Thoracic aorta (tissue), 2 donors: ENCODE measurements at regions not wholly inside any gene's neighbourhood (a gene's known extent, or its start where the extent isn't known, plus 50 kb on each side); places are given as distances from the start of the nearest gene placed in this dataset.
"Not testable (repeated sequence)": the region's sequence is repeated elsewhere in the genome, so short reads cannot be mapped to it uniquely, and the experiment has no call there.

ENCODE experiments used
- ATAC-seq: fragments of 150-250 bp; one replicate; pipeline ENCODE4 v1.8.0; 2017; ENCODE audit warnings: low read depth; ENCODE audit not compliant: insufficient number of reproducible peaks, low FRiP score
- DNase-seq: peaks from one replicate; pipeline ENCODE4 v3.0.0-alpha.2; 2020; ENCODE audit warnings: low spot score
- H3K27ac ChIP-seq, 2 donors: fragments of 200-600 bp; sonication (generic); 1 replicate in 1 of 2; 2 replicates in 1 of 2; pipeline ENCODE4 v1.5.1; 2016; ENCODE audit warnings: mild to moderate bottlenecking in 2 of 2, moderate library complexity in 2 of 2
- H3K27me3 ChIP-seq: fragments of 200-600 bp; sonication (generic); replicated peaks from 2 replicates; pipeline ENCODE4 v1.6.0; 2016; ENCODE audit warnings: mild to moderate bottlenecking; ENCODE audit not compliant: insufficient read depth
- H3K36me3 ChIP-seq: fragments of 200-600 bp; sonication (generic); one replicate; pipeline ENCODE4 v1.5.1; 2016
- H3K4me1 ChIP-seq, 2 donors: fragments of 200-600 bp; sonication (generic); 1 replicate in 1 of 2; 2 replicates in 1 of 2; pipeline versions ENCODE4 v1.5.1 to v1.6.0; 2016; ENCODE audit warnings: low read depth in 2 of 2, mild to moderate bottlenecking in 1 of 2; ENCODE audit not compliant: control insufficient read depth in 1 of 2
- H3K4me3 ChIP-seq: fragments of 200-600 bp; sonication (generic); 2 replicates; pipeline ENCODE4 v1.5.1; 2016; ENCODE audit warnings: mild to moderate bottlenecking
- H3K9me3 ChIP-seq: fragments of 200-600 bp; sonication (generic); 2 replicates; pipeline ENCODE4 v1.5.1; 2016
- TF ChIP-seq, protein P1 (sequence below): fragments of 200-600 bp; sonication (generic); IDR thresholded peaks from one replicate; pipeline ENCODE4 v1.5.1; 2019; ENCODE audit warnings: antibody characterized with exemption

DNA sequence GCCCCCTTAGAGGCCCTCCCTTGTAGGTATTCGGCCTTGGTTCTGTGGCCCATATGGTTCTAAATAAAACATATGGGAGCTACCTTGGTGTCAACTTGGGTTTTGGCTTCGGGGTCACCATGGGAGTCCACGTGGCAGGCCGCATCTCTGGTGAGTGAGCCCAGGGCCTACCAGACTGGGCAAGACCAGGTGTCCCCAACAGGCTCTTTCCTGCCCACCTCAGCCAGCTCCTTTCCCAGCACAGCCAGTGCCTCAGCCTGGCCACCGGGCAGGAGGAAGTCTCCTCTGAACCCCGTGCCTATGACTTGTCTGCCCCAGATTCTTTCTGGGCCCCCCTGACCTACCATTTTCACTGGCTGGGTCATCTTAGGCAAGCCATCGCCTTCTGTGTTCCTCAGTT is 268.8 kb upstream of the TEKT4 start:
- H3K4me1 ChIP-seq = no peaks in the 10 kb centered on the region
- no peaks in the 10 kb centered on the region for H3K27me3 ChIP-seq
- H3K27ac ChIP-seq = no peak overlapping the region
- ATAC-seq = no peak
- no peaks in the 10 kb centered on the region for H3K9me3 ChIP-seq
- H3K36me3 ChIP-seq = no peaks in the 10 kb centered on the region
- TF ChIP-seq, protein P1, sequence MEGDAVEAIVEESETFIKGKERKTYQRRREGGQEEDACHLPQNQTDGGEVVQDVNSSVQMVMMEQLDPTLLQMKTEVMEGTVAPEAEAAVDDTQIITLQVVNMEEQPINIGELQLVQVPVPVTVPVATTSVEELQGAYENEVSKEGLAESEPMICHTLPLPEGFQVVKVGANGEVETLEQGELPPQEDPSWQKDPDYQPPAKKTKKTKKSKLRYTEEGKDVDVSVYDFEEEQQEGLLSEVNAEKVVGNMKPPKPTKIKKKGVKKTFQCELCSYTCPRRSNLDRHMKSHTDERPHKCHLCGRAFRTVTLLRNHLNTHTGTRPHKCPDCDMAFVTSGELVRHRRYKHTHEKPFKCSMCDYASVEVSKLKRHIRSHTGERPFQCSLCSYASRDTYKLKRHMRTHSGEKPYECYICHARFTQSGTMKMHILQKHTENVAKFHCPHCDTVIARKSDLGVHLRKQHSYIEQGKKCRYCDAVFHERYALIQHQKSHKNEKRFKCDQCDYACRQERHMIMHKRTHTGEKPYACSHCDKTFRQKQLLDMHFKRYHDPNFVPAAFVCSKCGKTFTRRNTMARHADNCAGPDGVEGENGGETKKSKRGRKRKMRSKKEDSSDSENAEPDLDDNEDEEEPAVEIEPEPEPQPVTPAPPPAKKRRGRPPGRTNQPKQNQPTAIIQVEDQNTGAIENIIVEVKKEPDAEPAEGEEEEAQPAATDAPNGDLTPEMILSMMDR = no peak
- DNase-seq = no peak
- no peak overlapping the region for H3K4me3 ChIP-seq

DNA sequence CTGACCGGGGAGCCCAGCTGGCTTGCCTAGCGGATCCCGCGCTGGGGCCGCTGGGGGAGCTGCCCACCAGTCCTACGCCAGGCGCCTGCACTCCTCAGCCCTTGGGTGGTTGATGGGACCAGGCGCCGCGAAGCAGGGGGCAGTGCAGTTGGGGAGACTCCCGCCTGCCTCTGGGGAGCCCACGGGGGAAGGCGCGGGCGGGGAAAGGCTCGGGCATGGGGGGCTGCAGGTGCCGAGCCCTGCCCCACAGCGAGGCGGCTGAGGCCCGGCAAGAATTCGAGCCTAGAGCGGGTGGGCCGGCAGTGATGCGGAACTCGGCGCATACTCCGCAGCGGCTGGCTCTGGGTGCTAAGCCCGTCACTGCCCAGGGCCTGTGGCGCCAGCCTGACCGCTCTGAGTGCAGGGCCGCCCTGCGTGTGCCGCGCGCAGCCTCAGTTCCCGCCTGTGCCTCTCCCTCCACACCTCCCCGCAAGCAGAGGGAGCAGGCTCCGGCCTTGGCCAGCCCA is 249.1 kb upstream of the TEKT4 start:
- no peak overlapping the region for H3K4me3 ChIP-seq

DNA sequence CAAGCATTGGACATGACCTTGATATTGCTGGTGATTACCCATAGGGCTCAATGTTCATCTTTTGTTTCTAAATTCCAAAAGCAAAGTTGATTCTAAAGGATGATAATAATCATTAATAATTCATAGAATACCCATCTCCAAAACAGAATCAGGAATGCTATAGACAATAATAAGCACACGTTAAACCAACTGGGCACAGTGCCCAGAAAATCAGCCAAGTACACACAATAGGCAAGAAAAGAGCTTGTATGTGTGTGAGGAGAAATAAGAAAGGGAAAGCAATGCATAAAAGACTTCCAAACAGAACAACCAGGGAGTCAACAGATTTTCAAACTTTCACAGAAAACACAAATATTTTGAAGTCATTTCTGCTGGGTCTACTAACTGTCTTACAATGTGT is 242.3 kb upstream of the TEKT4 start:
- not testable (repeated sequence) for H3K4me1 ChIP-seq, H3K36me3 ChIP-seq, H3K4me3 ChIP-seq, H3K27ac ChIP-seq, DNase-seq, H3K9me3 ChIP-seq, H3K27me3 ChIP-seq, ATAC-seq

More for the DNA sequence above, 249.1 kb upstream of the TEKT4 start:
- DNase-seq = no peak
- ATAC-seq = no peak
- H3K9me3 ChIP-seq = no peaks in the 10 kb centered on the region
- H3K27me3 ChIP-seq = no peaks in the 10 kb centered on the region
- no peaks in the 10 kb centered on the region for H3K4me1 ChIP-seq
- H3K36me3 ChIP-seq = no peaks in the 10 kb centered on the region
- no peak overlapping the region for H3K27ac ChIP-seq
- TF ChIP-seq, protein P1 = no peak

DNA sequence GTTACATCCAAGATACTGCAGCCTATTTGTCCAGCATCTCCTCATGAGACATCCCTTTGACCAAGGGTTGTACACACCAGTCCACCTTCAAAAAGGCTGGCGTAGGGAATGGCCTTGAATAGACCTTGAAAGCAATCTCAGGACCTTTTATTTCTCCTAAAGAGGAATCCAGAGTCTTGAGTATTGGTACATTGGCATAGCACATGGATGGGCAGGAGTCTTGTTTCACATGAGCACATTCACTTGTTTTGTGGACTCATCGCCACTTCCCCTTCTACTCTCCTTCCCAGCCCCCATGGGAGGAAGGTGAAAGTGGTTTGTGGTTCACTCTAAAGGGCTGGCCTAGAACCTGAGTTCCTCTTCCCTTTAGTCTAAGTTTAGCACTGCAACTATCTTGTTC is 229.8 kb upstream of the TEKT4 start:
- H3K27me3 ChIP-seq, H3K9me3 ChIP-seq, H3K4me3 ChIP-seq, ATAC-seq, H3K4me1 ChIP-seq, H3K27ac ChIP-seq, H3K36me3 ChIP-seq, DNase-seq: not testable (repeated sequence)

DNA sequence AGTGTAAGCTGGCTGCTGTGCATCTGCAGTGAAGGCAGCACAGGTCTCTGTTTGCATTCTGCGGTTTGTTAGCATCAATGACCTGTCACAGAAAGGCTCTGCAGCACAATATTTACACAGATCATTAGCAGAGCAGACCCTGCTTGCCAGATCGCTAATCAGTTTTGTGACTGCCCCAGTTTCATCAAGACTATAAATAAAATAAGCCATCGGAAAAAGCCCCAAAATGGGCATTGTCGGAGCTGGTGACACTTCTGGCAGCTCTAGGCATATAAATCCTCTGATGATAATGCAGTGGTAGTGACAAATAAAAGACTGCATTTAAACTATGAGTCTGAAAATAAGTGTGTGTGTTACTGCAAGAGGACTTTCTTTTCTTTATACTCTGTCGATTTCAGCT is 219.1 kb upstream of the TEKT4 start:
- H3K4me3 ChIP-seq, DNase-seq, H3K4me1 ChIP-seq, H3K27ac ChIP-seq, H3K36me3 ChIP-seq, H3K27me3 ChIP-seq, ATAC-seq, H3K9me3 ChIP-seq: not testable (repeated sequence)

DNA sequence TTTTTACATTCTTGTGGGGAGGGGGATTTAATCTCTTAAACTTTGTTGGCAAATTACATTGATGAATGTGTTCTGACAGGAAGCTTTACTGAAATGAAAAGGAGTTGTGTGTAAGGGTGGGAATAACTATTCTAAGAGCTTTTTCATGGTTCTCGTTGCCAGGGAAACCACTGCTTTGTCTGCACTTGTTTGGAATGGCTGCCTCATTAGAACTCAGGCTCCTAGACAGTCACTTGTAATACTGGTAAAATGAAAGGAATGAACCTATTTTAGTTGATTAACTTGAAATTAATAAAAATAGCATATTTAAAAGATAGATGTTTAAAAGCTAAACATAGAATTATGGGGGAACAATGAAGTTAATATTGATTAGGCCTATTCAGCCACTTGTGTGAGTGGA is 201.4 kb upstream of the TEKT4 start:
- ATAC-seq, H3K4me1 ChIP-seq, H3K27me3 ChIP-seq, H3K27ac ChIP-seq, H3K4me3 ChIP-seq, H3K36me3 ChIP-seq, H3K9me3 ChIP-seq, DNase-seq: not testable (repeated sequence)

DNA sequence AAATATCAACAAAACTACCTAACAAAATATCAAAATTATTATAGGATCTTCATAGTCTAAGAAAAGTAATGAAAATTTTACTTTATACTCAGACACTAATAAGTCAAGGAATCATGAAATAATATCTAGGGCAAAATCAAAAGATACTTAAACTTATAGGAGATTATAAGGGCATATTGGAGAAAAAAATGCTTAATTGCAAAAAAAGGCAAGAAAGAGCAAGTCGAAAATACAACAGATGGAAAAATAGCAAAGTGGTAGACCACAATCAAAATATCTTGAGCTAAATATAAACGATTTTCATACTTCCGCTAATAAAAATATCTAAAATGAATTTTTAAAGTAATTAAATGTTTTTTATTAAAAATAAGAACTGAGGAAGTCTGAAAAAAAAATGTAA is 177.0 kb upstream of the TEKT4 start:
- not testable (repeated sequence) for DNase-seq, H3K36me3 ChIP-seq, H3K27me3 ChIP-seq, H3K4me3 ChIP-seq, ATAC-seq, H3K4me1 ChIP-seq, H3K27ac ChIP-seq, H3K9me3 ChIP-seq

DNA sequence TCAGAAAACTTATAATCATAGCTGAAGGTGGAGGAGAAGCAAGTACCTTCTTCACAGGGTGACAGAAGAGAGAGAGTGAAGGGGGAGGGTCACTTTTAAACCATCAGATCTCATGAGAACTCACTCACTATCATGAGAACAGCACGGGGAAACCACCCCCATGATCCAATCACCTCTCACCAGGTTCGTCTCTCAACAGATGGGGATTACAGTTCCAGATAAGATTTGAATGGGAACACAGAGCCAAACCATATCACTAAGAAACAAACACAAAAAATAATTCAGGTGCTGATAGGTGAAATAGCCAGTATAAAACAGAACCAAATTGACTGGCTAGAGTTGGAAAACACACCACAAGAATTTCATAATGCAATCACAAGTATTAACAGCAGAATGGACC is 162.2 kb upstream of the TEKT4 start:
- H3K27ac ChIP-seq, H3K4me3 ChIP-seq, H3K9me3 ChIP-seq, DNase-seq, H3K4me1 ChIP-seq, H3K36me3 ChIP-seq, ATAC-seq, H3K27me3 ChIP-seq: not testable (repeated sequence)
